NOMO-1 treated with DMSO at 0.1 percent for 48 hours (cell line): ENCODE measurements at regions not wholly inside any gene's neighbourhood (a gene's known extent, or its start where the extent isn't known, plus 50 kb on each side); places are given as distances from the start of the nearest gene placed in this dataset.
"Not testable (repeated sequence)": the region's sequence is repeated elsewhere in the genome, so short reads cannot be mapped to it uniquely, and the experiment has no call there.

Experiments used
- DNase-seq: peaks from one replicate; lab custom pipeline; 2025; ENCODE audit not compliant: unreplicated experiment; lab: John Stamatoyannopoulos, UW

DNA sequence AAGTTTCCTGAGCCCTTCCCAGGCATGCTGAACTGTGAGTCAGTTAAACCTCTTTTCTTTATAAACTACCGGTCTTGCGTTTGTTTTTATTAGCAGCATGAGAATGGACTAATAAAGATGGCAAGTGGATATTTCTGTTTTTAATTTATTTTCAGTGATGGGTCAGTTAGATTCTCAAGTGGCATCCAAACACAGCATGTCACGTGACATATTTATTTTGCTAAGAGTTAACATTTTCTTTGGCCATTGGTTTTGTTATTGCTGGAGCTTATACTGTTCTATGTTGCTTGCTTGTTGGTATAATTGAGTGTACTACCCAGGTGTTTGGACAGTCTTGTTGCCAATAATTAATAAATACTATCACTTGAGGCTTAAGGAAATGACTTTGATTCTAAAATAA is 181.7 kb upstream of the MALRD1 start:
- DNase-seq, result no peak

DNA sequence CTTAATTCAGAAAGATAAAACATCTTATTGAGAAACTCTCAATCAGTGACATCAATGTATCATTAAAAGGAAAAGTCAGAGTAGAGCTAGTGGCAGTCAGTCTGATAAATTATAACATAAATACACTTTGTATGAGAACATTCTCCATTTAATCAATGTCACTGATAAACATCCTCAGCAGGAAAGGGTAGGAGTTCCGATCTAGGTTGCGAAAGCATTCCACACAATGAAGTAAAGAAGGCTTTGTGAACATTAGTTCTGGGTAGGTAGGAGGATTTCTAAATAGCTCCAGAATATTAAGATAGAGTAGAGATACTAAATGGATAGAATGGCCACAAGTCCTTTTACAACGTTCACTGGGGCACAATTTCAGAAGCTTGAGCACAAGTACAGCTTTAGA is 179.7 kb upstream of the MALRD1 start:
- DNase-seq, result no peak

DNA sequence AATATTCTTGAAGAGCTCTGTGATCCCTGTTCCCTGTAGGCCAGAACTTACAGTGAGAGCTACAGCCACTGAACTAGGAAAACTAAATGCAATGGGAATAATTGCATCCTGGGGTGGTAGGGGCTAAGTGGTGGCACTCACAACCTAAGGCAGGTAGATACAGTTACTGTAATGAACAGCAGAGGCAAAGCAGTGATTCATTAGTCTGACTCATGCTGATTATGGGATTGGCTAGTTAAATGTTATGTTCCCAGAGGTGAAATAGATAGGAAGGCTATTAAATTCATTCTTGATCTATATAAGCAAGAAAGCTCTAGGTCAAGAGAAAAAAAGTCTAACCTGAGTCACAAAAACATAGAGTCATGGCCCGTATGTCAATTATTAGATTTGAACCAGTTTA is 173.1 kb upstream of the MALRD1 start:
- DNase-seq, result no peak

DNA sequence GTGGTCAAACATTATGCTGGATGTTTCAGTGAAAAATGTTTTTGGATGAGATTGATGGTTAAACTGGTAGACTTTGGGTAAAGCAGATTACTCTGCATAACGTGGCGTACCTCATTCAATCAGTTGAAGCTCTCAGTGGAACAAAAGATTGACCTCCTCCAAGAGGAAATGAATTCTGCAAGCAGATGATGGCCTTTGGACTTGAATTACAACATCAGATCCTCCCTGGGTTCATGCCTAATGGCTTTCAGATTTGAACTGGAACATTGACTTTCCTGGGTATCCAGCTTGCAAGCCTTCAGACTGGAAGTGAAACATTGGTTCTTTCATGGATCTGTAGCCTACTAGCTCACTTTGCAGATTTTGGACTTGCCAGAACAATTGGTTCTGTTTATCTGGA is 169.3 kb upstream of the MALRD1 start:
- DNase-seq, result no peak

DNA sequence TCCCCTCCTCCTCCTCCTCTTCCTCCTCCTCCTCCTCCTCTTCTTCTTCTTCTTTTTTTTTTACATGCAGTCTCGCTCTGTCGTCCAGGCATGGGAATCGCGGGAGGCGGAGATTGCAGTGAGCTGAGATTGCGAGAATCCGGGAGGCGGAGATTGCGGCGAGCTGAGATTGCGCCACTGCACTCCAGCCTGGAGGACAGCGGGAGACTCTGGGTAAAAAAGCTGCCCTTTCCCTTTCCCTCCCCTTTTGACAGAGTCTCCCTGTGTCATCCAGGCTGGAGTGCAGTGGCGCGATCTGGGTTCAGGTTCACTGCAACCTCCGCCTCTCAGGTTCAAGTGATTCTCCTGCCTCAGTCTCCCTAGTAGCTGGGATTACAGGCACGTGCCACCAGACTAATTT is 168.1 kb upstream of the MALRD1 start:
- DNase-seq, result no peak

- no peak for DNase-seq
Observed at GRCh38 chr10:18886102-18886501, 162.5 kb upstream of the MALRD1 start.

DNA sequence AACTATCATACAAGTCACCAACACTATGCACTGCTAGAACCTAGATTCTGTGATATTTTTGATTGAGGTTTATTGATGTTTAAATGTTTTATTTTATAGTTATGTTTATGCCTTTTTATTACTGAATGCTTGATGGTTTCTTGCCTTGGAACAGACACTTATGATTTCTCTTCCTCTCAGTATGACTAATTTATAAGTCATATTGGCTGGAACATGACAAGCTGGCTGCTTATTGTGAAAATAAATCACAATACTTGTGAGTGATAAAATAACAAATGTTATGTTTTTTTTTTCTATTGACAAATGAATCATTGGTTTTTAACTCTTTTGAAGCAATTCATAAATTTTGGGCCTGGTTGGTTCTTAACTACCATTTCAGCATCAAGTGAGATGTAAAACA is 142.0 kb upstream of the MALRD1 start:
- no peak for DNase-seq

DNA sequence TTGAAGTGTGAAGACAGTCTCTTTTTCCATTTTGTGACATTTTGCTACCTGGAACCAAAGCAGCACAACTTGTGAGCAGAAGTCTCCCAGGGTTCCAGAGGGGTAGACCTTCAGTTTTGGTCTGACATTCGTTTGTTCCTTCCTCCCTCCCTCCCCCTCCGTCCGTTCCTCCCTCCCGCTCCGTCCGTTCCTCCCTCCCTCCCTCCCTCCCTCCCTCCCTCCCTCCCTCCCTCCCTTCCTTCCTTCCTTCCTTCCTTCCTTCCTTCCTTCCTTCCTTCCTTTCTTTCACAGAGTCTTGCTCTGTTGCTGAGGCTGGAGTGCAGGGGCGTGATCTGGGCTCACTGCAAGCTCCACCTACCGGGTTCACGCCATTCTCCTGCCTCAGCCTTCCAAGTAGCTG is 131.2 kb upstream of the MALRD1 start:
- DNase-seq, result not testable (repeated sequence)

GRCh38 chr10:18918532-18918931 is 130.1 kb upstream of the MALRD1 start:
- DNase-seq, result no peak

GRCh38 chr10:18949391-18949790 is 99.2 kb upstream of the MALRD1 start:
- DNase-seq, result no peak

DNA sequence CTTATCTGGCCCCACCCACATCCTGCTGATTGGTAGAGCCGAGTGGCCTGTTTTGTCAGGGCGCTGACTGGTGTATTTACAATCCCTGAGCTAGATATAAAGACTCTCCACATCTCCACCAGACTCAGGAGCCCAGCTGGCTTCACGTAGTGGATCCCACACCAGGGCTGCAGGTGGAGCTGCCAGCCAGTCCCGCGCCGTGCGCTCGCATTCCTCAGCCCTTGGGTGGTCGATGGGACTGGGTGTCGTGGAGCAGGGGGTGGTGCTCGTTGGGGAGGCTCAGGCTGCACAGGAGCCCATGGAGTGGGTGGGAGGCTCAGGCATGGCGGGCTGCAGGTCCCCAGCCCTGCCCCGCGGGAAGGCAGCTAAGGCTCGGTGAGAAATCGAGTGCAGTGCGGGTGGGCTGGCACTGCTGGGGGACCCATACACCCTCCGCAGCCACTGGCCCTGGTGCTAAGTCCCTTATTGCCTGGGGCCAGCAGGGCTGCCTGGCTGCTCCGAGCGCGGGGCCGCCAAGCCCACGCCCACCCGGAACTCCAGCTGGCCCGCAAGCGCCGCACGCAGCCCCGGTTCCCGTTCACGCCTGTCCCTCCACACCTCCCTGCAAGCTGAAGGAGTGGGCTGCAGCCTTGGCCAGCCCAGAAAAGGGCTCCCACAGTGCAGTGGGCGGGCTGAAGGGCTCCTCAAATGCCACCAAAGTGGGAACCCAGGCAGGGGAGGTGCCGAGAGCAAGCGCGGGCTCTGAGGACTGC is 97.4 kb upstream of the MALRD1 start:
- DNase-seq, result not testable (repeated sequence)

DNA sequence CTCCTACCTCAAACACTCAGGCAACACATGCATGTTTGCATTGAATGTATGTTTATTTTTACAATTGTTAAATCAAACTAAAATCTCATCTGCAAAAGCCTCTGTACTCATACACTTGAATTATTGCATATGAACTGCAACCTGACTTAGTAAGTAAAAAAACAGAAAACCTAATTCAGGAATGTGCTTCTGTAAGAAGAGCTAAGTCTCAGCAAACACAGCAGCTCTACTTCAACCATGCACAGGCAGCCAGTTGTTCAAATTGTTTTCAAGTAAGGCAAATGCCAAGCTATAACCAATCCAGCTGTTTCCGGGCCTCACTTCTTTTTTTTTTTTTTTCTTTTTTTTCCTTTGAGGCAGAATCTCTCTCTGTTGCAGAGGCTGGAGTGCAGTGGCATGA is 93.5 kb upstream of the MALRD1 start:
- DNase-seq, result no peak

DNA sequence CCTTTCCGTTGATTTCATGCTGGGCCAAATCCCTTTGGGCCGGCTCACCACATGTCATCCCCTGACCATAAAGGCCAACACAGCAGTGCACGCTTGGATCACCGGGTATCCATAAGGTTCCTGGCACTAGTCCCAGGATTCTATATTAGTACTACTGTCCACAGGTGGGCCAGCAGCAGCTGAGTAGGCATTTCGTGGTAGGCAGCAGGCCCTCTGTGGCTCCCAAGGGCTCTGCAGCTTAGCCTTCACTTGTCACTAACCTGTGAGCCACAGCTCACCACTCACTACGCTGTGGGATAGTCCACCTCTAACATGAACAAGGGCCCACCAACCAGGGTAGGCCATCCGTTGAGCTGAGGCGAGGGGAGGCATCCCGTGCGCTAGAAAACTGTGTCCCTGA is 89.2 kb upstream of the MALRD1 start:
- no peak for DNase-seq

DNA sequence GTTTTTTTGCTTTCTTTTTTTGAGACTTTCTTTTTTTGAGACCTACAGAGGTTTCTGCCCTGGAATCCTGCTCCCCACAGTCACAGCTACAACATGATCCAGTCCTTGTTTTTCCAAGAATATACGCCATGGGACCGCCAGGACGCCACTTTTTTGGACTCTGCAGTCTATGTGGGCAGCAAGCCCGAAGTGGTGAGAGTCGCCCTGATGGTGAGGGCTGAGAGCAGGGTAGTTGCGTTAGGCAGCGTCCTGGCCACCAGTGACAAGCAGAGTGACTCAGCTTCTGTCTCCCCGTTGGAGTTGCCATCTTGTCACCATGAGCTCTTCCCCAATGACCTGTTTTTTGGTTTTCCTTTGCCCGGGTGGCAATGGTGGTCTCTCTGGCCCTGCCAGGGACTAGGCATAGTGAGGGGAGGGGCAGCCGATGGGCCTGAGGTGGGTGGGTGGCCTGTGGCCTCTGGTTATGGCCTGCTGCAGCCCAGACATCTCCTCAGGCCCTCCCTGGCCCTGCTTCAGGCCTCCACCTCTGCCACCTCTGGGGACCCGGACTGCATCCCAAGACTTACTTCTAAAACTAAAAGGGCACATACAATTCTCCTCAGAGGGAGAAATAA is 88.0 kb upstream of the MALRD1 start:
- DNase-seq, result no peak

- no peak for DNase-seq
Observed at GRCh38 chr10:18968159-18968558, 80.4 kb upstream of the MALRD1 start.

DNA sequence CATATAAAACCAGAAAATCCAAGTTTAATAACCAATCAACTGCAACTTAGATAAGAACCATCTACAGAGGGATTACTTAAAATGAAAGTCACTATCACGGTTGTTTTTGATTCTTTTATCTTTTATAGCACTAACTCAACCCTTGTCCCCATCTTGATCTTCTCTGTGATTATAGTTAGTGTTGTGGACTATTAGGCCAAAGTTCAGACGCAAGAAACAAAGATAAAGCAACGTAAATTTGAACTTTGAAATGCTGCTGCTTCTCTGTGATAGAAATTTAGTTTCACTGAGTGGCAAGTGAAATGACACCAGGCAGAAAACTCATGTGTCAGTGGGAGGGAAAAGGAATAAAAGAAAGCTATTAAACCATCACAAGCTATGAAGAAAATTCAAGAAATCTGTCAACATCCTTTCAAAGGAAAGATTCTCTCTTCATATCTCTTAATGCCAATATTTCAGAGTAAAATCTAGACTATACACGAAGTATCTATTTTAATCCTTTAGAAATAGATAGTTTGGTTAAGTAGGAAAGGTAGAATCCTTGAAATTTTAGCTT is 71.8 kb upstream of the MALRD1 start:
- DNase-seq, result no peak

GRCh38 chr10:18980089-18980629 is 68.4 kb upstream of the MALRD1 start:
- no peak for DNase-seq

- DNase-seq, result no peak
Observed at GRCh38 chr10:18984531-18984930, 64.1 kb upstream of the MALRD1 start.

DNA sequence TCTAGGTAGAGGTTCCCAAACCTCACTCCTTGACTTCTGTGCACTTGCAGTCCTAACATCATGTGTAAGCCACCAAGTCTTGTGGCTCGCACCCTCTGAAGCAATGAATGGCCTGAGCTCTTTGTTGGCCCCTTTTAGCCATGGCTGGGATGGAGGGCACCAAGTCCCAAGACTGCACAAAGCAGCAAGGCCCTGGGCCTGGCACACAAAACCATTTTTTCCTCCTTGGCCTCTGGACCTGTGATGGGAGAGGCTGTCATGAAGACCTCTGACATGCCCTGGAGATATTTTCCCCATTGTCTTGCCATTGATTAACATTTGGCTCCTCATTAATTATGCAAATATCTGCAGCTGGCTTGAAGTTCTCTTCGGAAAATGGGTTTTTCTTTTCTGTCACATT is 60.3 kb upstream of the MALRD1 start:
- no peak for DNase-seq
